ENCODE measurements at regions not wholly inside any gene's neighbourhood (a gene's known extent, or its start where the extent isn't known, plus 50 kb on each side); places are given as distances from the start of the nearest gene placed in this dataset.
"Not testable (repeated sequence)": the region's sequence is repeated elsewhere in the genome, so short reads cannot be mapped to it uniquely, and the experiment has no call there.

GRCh38 chr7:149701495-149702240 is 71.7 kb downstream of the ZNF467 start:
- ATAC-seq (no peak), DNase-seq (ENCODE audit: low spot score) (no peak)
- ChIA-PET POLR2A (no interaction called here), CTCF (interaction anchor here (1.6 kb wide), 1 partner anchor 39 kb away, joined by 12 read pairs; no protein-coding TSS in a partner anchor)
- Mint-ChIP-seq H3K4me1 (peaks cover 22% of the 10 kb centered on the region), H3K27ac (no peak overlapping the region), H3K9me3 (peaks cover 27% of the 10 kb centered on the region), H3K36me3 (peaks cover 20% of the 10 kb centered on the region), H3K4me3 (no peak overlapping the region), H3K27me3 (ENCODE audit: low read depth) (peaks cover 2% of the 10 kb centered on the region; the same call in 1 of the 2 replicates)
- TF ChIP-seq RORB (CRISPR knock-in tag; IDR thresholded peaks at IDR 0.05) = no peak
- no peak for TF ChIP-seq ZNF121 (CRISPR knock-in tag; IDR thresholded peaks at IDR 0.05)
- TF ChIP-seq SOX15 (CRISPR knock-in tag; IDR thresholded peaks at IDR 0.05) = no peak
- no peak for TF ChIP-seq HMGA2 (CRISPR knock-in tag; IDR thresholded peaks at IDR 0.05)
- TF ChIP-seq ELF4 (CRISPR knock-in tag; IDR thresholded peaks at IDR 0.05; ENCODE audit: low read depth) = no peak
- TF ChIP-seq ETV6 (CRISPR knock-in tag; IDR thresholded peaks at IDR 0.05) = no peak
- no peak for TF ChIP-seq PRDM15 (CRISPR knock-in tag; IDR thresholded peaks at IDR 0.05)
- TF ChIP-seq NFE2L1 (CRISPR knock-in tag; IDR thresholded peaks at IDR 0.05) = no peak
- TF ChIP-seq E2F4 (CRISPR knock-in tag; IDR thresholded peaks at IDR 0.05; ENCODE audit: borderline replicate concordance, low read depth) = no peak
- TF ChIP-seq PREB (CRISPR knock-in tag; IDR thresholded peaks at IDR 0.05; ENCODE audit: borderline replicate concordance) = no peak
- no peak for TF ChIP-seq ATF2 (CRISPR knock-in tag; IDR thresholded peaks at IDR 0.05; ENCODE audit: borderline replicate concordance, low read depth)
- no peak for TF ChIP-seq ZMAT4 (CRISPR knock-in tag; IDR thresholded peaks at IDR 0.05)
- no peak for TF ChIP-seq USF1 (CRISPR knock-in tag; IDR thresholded peaks at IDR 0.05)
- TF ChIP-seq JAZF1 (CRISPR knock-in tag; IDR thresholded peaks at IDR 0.05) = no peak
- no peak for TF ChIP-seq TEAD4 (CRISPR knock-in tag; IDR thresholded peaks at IDR 0.05)
- TF ChIP-seq CDX4 (CRISPR knock-in tag; IDR thresholded peaks at IDR 0.05; ENCODE audit: borderline replicate concordance) = no peak
- TF ChIP-seq NR1H2 (CRISPR knock-in tag; IDR thresholded peaks at IDR 0.05) = no peak
- TF ChIP-seq TCF7 (CRISPR knock-in tag; IDR thresholded peaks at IDR 0.05; ENCODE audit: low read depth) = no peak

GRCh38 chr7:149697767-149698166 is 75.6 kb downstream of the ZNF467 start:
- DNase-seq (ENCODE audit: low spot score); H3K4me3 Mint-ChIP-seq; H3K27ac Mint-ChIP-seq; POLR2A ChIA-PET; CTCF ChIA-PET; ATAC-seq; H3K4me1 Mint-ChIP-seq: not testable (repeated sequence)
- Mint-ChIP-seq H3K36me3 (peaks cover 20% of the 10 kb centered on the region), H3K27me3 (ENCODE audit: low read depth) (peaks cover 16% of the 10 kb centered on the region), H3K9me3 (peaks cover 30% of the 10 kb centered on the region)
